ENCODE measurements at regions not wholly inside any gene's neighbourhood (a gene's known extent, or its start where the extent isn't known, plus 50 kb on each side); places are given as distances from the start of the nearest gene placed in this dataset.
"Not testable (repeated sequence)": the region's sequence is repeated elsewhere in the genome, so short reads cannot be mapped to it uniquely, and the experiment has no call there.

GRCh38 chr11:43172477-43172876 lies 139.3 kb upstream of the API5 start:
- POLR2A ChIA-PET = no interaction called here
- Mint-ChIP-seq H3K4me3 (no peak overlapping the region), H3K36me3 (no peaks in the 10 kb centered on the region), H3K27ac (no peak overlapping the region), H3K9me3 (no peaks in the 10 kb centered on the region), H3K4me1 (no peaks in the 10 kb centered on the region), H3K27me3 (no peaks in the 10 kb centered on the region)
- DNase-seq = no peak
- ATAC-seq (ENCODE audit: low read depth) = no peak

GRCh38 chr11:43177975-43178374 lies 133.8 kb upstream of the API5 start:
- peaks cover 2% of the 10 kb centered on the region for H3K9me3 Mint-ChIP-seq
- ATAC-seq (ENCODE audit: low read depth) (no peak), DNase-seq (no peak)
- H3K4me1 Mint-ChIP-seq = no peaks in the 10 kb centered on the region
- H3K36me3 Mint-ChIP-seq = no peaks in the 10 kb centered on the region
- no peak overlapping the region for H3K27ac Mint-ChIP-seq
- H3K4me3 Mint-ChIP-seq = no peak overlapping the region
- H3K27me3 Mint-ChIP-seq = no peaks in the 10 kb centered on the region
- POLR2A ChIA-PET = no interaction called here

DNA sequence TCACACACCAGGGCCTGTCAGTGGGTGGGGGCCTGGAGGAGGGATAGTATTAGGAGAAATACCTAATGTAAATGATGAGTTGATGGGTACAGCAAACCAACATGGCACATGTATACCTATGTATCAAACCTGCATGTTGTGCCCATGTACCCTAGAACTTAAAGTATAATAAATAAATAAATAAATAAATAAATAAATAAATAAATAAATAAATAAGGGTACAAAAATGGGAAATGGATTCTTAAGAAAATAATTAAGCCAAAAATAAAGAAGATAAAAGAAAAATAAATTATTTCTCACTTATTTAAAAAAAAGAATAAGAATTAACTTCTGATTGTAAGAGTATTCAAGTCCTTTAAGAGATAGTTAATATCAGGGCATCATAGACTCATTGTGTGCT lies 117.3 kb upstream of the API5 start:
- ATAC-seq (ENCODE audit: low read depth); H3K27ac Mint-ChIP-seq; H3K9me3 Mint-ChIP-seq; H3K4me3 Mint-ChIP-seq; POLR2A ChIA-PET; H3K27me3 Mint-ChIP-seq; H3K4me1 Mint-ChIP-seq; H3K36me3 Mint-ChIP-seq; DNase-seq: not testable (repeated sequence)

GRCh38 chr11:43197379-43197778 lies 114.4 kb upstream of the API5 start:
- H3K27ac Mint-ChIP-seq = no peak overlapping the region
- ATAC-seq (ENCODE audit: low read depth) (no peak), DNase-seq (no peak)
- H3K27me3 Mint-ChIP-seq = no peaks in the 10 kb centered on the region
- POLR2A ChIA-PET = no interaction called here
- no peaks in the 10 kb centered on the region for H3K4me1 Mint-ChIP-seq
- no peaks in the 10 kb centered on the region for H3K36me3 Mint-ChIP-seq
- H3K4me3 Mint-ChIP-seq = no peak overlapping the region
- peaks cover 2% of the 10 kb centered on the region for H3K9me3 Mint-ChIP-seq

DNA sequence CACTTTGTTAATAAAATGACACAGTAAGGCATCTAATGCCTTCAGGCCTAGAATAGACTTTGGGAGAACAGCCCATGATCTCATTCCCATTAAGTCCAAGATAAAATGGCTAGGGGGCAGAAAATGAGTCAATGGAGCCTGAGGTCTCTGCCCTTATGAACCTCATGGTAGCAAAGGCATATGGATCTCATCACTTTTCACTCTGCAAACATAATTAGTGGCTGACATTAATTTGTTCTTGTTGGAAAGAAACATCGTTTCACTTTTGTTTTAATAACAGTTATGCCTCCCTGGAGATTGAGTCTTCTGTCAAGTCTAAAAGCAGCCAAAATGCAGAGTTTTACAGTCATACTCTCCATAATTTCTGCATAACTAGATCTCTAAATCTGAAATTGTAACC lies 111.8 kb upstream of the API5 start:
- Mint-ChIP-seq H3K27ac (no peak overlapping the region), H3K36me3 (no peaks in the 10 kb centered on the region), H3K27me3 (no peaks in the 10 kb centered on the region), H3K9me3 (peaks cover 1% of the 10 kb centered on the region), H3K4me3 (no peak overlapping the region), H3K4me1 (no peaks in the 10 kb centered on the region)
- DNase-seq = no peak
- no peak for ATAC-seq (ENCODE audit: low read depth)
- POLR2A ChIA-PET = no interaction called here

DNA sequence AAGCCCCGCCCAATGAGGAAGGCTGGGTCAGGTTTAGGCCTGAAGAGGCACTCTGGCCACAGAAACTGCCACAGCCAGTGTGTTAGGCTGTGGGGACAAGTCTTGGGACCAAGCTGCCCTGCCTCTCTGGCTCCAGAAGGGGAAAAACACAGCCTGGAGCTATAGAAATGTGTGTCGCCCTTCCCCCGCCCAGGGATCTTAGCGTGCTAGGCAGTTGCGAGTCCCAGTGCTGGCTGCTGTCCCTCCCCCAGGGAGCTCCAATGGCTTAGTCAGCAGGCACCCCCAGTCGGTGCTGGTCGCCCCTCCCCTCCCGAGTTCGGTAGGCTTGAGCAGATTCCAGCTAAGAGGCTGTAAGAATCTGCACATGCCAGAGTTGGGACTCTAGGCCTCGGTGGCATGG lies 99.5 kb upstream of the API5 start:
- POLR2A ChIA-PET = no interaction called here
- Mint-ChIP-seq H3K27me3 (no peaks in the 10 kb centered on the region), H3K27ac (no peak overlapping the region), H3K36me3 (no peaks in the 10 kb centered on the region), H3K4me3 (no peak overlapping the region), H3K9me3 (peaks cover 14% of the 10 kb centered on the region), H3K4me1 (no peaks in the 10 kb centered on the region)
- DNase-seq (no peak), ATAC-seq (ENCODE audit: low read depth) (no peak)

DNA sequence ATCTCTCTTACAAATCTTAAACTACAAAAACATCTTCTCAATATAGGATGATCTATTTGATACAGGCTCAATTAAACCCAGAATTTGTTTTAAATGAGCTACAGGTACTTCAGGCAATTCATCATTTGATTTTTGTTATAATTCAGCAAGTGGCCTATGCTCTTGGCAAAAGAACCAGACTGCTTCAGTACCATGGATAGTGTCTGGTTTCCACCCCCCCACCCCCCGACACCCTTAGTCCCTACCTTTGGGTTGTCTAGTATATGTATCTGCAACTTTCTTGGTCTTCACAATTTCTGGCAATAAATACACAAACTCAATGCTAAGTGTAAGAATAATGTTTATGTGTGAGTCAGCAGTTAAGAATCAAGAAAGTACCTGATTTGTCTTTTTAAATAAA lies 97.3 kb upstream of the API5 start:
- H3K4me3 Mint-ChIP-seq = no peak overlapping the region

DNA sequence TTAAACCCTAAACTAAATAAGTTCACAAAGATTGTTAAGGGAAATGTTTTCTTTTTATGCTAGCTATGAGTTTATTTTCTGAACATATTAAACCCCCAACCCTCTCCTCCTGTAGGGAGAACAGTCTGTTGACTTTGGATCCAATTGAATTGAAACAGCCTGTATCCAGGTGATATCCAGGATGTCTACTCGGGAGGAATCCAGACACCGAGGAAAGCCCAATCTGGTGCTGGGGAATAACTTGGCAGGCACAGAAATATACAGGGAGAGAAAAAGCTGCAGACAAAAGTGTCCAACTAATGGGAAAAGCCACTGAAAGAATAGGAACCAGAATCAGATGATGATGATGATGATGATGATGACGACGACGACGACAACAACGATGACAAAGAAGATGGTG lies 93.9 kb upstream of the API5 start:
- H3K36me3 Mint-ChIP-seq = no peaks in the 10 kb centered on the region
- H3K4me3 Mint-ChIP-seq = no peak overlapping the region
- POLR2A ChIA-PET = no interaction called here
- no peak for DNase-seq
- H3K27ac Mint-ChIP-seq = no peak overlapping the region
- no peaks in the 10 kb centered on the region for H3K27me3 Mint-ChIP-seq
- H3K9me3 Mint-ChIP-seq = no peaks in the 10 kb centered on the region
- H3K4me1 Mint-ChIP-seq = no peaks in the 10 kb centered on the region
- no peak for ATAC-seq (ENCODE audit: low read depth)

More for the DNA sequence above, 97.3 kb upstream of the API5 start:
- DNase-seq (no peak), ATAC-seq (ENCODE audit: low read depth) (no peak)
- Mint-ChIP-seq H3K4me1 (no peaks in the 10 kb centered on the region), H3K36me3 (no peaks in the 10 kb centered on the region), H3K27me3 (no peaks in the 10 kb centered on the region), H3K9me3 (peaks cover 12% of the 10 kb centered on the region), H3K27ac (no peak overlapping the region)
- POLR2A ChIA-PET = no interaction called here

- DNase-seq (no peak), ATAC-seq (ENCODE audit: low read depth) (no peak)
- Mint-ChIP-seq H3K4me3 (no peak overlapping the region), H3K9me3 (no peaks in the 10 kb centered on the region), H3K27me3 (no peaks in the 10 kb centered on the region), H3K27ac (no peak overlapping the region), H3K36me3 (no peaks in the 10 kb centered on the region), H3K4me1 (no peaks in the 10 kb centered on the region)
- POLR2A ChIA-PET = no interaction called here
Measured at GRCh38 chr11:43222215-43222614, 89.6 kb upstream of the API5 start.

- POLR2A ChIA-PET = no interaction called here
- H3K36me3 Mint-ChIP-seq = no peaks in the 10 kb centered on the region
- no peaks in the 10 kb centered on the region for H3K4me1 Mint-ChIP-seq
- no peak for ATAC-seq (ENCODE audit: low read depth)
- no peak overlapping the region for H3K27ac Mint-ChIP-seq
- no peak overlapping the region for H3K4me3 Mint-ChIP-seq
- no peaks in the 10 kb centered on the region for H3K9me3 Mint-ChIP-seq
- no peak for DNase-seq
- H3K27me3 Mint-ChIP-seq = no peaks in the 10 kb centered on the region
Measured at GRCh38 chr11:43223026-43223425, 88.8 kb upstream of the API5 start.

GRCh38 chr11:43234881-43235280 lies 76.9 kb upstream of the API5 start:
- Mint-ChIP-seq H3K36me3 (no peaks in the 10 kb centered on the region), H3K4me1 (no peaks in the 10 kb centered on the region), H3K27ac (no peak overlapping the region), H3K27me3 (no peaks in the 10 kb centered on the region), H3K4me3 (no peak overlapping the region), H3K9me3 (no peaks in the 10 kb centered on the region)
- DNase-seq = no peak
- POLR2A ChIA-PET = no interaction called here
- ATAC-seq (ENCODE audit: low read depth) = no peak

GRCh38 chr11:43238341-43238740 lies 73.5 kb upstream of the API5 start:
- DNase-seq (no peak), ATAC-seq (ENCODE audit: low read depth) (no peak)
- POLR2A ChIA-PET = no interaction called here
- H3K36me3 Mint-ChIP-seq = no peaks in the 10 kb centered on the region
- no peaks in the 10 kb centered on the region for H3K9me3 Mint-ChIP-seq
- H3K27me3 Mint-ChIP-seq = no peaks in the 10 kb centered on the region
- no peaks in the 10 kb centered on the region for H3K4me1 Mint-ChIP-seq
- H3K4me3 Mint-ChIP-seq = no peak overlapping the region
- H3K27ac Mint-ChIP-seq = no peak overlapping the region

- no peak overlapping the region for H3K4me3 Mint-ChIP-seq
- H3K27me3 Mint-ChIP-seq = no peaks in the 10 kb centered on the region
- POLR2A ChIA-PET = no interaction called here
- H3K27ac Mint-ChIP-seq = no peak overlapping the region
- ATAC-seq (ENCODE audit: low read depth) (no peak), DNase-seq (no peak)
- H3K9me3 Mint-ChIP-seq = no peaks in the 10 kb centered on the region
- H3K36me3 Mint-ChIP-seq = no peaks in the 10 kb centered on the region
- no peaks in the 10 kb centered on the region for H3K4me1 Mint-ChIP-seq
Measured at GRCh38 chr11:43239791-43240190, 72.0 kb upstream of the API5 start.

DNA sequence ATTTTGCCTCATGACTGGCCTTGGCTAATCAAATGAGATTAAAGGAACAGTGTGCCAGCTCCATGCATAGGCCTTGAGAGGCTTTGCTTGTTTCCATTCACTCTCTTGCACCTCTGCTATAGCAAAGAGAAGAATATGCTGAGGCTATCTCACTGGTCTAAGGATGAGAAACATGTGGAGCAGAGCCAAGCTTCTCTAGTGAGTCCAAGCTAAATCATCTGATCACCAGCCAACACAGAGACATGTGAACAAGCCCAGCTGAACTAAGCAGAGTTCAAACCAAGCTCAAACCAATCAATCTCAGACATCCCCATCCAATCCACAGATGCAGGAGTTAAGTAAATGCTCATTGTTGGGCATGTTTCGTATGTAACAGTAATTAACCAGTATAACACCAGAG lies 69.4 kb upstream of the API5 start:
- ATAC-seq (ENCODE audit: low read depth) (no peak), DNase-seq (no peak)
- Mint-ChIP-seq H3K9me3 (no peaks in the 10 kb centered on the region), H3K36me3 (no peaks in the 10 kb centered on the region), H3K27me3 (peaks cover 3% of the 10 kb centered on the region), H3K4me3 (no peak overlapping the region), H3K4me1 (no peaks in the 10 kb centered on the region), H3K27ac (no peak overlapping the region)
- POLR2A ChIA-PET = no interaction called here

DNA sequence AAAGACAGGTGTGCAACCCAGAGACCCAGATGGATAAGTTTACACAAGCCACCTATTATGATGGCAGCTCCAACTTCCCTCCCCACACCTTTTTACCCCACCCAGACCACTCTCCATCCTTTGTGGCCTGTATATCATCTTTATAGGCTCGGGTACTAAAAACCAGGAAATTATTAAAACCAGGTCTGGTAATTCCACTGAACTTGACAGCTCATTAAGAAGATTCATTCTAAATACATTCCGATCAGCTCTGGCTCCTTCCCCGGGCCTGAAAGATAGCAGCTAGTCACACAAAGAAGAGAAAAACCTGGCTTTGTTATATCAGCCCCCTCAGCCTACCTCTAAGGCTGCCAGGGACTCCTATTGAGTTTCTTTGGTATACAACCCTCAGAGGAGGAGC lies 67.9 kb upstream of the API5 start:
- POLR2A ChIA-PET = no interaction called here
- H3K4me3 Mint-ChIP-seq = no peak overlapping the region
- no peaks in the 10 kb centered on the region for H3K9me3 Mint-ChIP-seq
- H3K27me3 Mint-ChIP-seq = peaks cover 7% of the 10 kb centered on the region
- ATAC-seq (ENCODE audit: low read depth) = no peak
- no peak for DNase-seq
- no peak overlapping the region for H3K27ac Mint-ChIP-seq
- no peaks in the 10 kb centered on the region for H3K36me3 Mint-ChIP-seq
- H3K4me1 Mint-ChIP-seq = no peaks in the 10 kb centered on the region
